WERI-Rb-1 (cell line): ENCODE measurements at regions not wholly inside any gene's neighbourhood (a gene's known extent, or its start where the extent isn't known, plus 50 kb on each side); places are given as distances from the start of the nearest gene placed in this dataset.

Source experiments
- DNase-seq: peaks from one replicate; pipeline ENCODE4 v3.0.0-alpha.2; 2020
- H3K27ac ChIP-seq: fragments of 250-450 bp; sonication (Bioruptor Pico); 2 replicates; pipeline ENCODE4 v1.5.1; 2020; ENCODE audit warnings: mild to moderate bottlenecking, moderate library complexity
- H3K27me3 ChIP-seq: fragments of 250-450 bp; sonication (Bioruptor Pico); 2 replicates; pipeline ENCODE4 v1.5.1; 2021; ENCODE audit warnings: mild to moderate bottlenecking, low read depth, moderate library complexity; ENCODE audit not compliant: insufficient read depth, severe bottlenecking
- H3K36me3 ChIP-seq: fragments of 250-450 bp; sonication (Bioruptor Pico); 2 replicates; pipeline ENCODE4 v1.5.1; 2020; ENCODE audit warnings: mild to moderate bottlenecking, moderate library complexity
- H3K4me3 ChIP-seq: 2 replicates; pipeline ENCODE4 v1.5.1; 2011; ENCODE audit warnings: low read depth, mild to moderate bottlenecking, control low read depth, low read length
- H3K9me3 ChIP-seq: fragments of 250-450 bp; sonication (Bioruptor Pico); 2 replicates; pipeline ENCODE4 v1.5.1; 2021; ENCODE audit warnings: mild to moderate bottlenecking, moderate library complexity; ENCODE audit not compliant: severe bottlenecking
- TF ChIP-seq, protein P1 (sequence below): IDR thresholded peaks from 2 replicates; pipeline ENCODE4 v1.5.1; 2011; ENCODE audit warnings: low read depth, mild to moderate bottlenecking, control low read depth, inconsistent platforms, low read length

DNA sequence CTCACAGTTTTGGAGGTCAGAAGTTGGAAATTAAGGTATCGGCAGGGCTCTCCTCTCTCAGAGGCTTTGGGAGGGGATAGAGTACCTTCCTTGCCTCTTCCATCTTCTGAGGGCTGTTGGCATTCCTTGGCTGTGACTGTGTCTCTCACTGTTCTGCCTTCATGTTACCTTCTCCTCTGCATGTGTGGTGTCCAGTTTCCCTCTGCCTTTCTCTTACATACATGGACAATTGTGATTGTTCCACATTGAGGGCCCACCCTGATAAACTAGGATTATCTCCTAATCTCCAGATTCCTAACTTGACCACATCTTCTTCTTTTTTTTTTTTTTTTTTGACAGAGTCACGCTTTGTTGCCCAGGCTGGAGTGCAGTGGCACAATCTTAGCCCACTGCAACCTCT lies 72.1 kb upstream of the SPACA1 start:
- H3K36me3 ChIP-seq = no peaks in the 10 kb centered on the region
- DNase-seq = no peak
- H3K27ac ChIP-seq = no peak overlapping the region
- no peaks in the 10 kb centered on the region for H3K27me3 ChIP-seq
- TF ChIP-seq, protein P1, sequence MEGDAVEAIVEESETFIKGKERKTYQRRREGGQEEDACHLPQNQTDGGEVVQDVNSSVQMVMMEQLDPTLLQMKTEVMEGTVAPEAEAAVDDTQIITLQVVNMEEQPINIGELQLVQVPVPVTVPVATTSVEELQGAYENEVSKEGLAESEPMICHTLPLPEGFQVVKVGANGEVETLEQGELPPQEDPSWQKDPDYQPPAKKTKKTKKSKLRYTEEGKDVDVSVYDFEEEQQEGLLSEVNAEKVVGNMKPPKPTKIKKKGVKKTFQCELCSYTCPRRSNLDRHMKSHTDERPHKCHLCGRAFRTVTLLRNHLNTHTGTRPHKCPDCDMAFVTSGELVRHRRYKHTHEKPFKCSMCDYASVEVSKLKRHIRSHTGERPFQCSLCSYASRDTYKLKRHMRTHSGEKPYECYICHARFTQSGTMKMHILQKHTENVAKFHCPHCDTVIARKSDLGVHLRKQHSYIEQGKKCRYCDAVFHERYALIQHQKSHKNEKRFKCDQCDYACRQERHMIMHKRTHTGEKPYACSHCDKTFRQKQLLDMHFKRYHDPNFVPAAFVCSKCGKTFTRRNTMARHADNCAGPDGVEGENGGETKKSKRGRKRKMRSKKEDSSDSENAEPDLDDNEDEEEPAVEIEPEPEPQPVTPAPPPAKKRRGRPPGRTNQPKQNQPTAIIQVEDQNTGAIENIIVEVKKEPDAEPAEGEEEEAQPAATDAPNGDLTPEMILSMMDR = no peak
- no peak overlapping the region for H3K4me3 ChIP-seq
- no peaks in the 10 kb centered on the region for H3K9me3 ChIP-seq

DNA sequence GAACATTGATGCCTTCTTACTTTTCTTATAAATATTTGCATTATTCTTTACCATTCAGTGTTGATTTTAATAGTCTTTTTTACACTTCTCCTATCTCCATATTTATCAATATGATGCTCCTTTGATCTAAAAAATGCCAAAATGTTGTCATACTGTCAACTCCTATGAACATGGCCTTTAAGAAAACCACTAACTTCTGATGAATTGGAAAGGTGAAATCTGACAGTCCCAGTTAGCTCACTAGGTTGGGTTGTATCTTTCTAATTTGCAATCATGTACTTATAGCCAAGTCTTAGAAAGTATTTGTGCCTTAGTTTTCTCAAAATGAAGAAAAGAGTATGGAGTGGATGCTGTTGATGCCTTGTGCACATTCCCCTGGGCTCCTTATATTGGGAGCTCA lies 75.4 kb upstream of the SPACA1 start:
- Histone ChIP-seq H3K36me3 (no peaks in the 10 kb centered on the region), H3K4me3 (no peak overlapping the region), H3K27ac (no peak overlapping the region), H3K27me3 (no peaks in the 10 kb centered on the region), H3K9me3 (no peaks in the 10 kb centered on the region)
- no peak for DNase-seq
- TF ChIP-seq, protein P1 = no peak

DNA sequence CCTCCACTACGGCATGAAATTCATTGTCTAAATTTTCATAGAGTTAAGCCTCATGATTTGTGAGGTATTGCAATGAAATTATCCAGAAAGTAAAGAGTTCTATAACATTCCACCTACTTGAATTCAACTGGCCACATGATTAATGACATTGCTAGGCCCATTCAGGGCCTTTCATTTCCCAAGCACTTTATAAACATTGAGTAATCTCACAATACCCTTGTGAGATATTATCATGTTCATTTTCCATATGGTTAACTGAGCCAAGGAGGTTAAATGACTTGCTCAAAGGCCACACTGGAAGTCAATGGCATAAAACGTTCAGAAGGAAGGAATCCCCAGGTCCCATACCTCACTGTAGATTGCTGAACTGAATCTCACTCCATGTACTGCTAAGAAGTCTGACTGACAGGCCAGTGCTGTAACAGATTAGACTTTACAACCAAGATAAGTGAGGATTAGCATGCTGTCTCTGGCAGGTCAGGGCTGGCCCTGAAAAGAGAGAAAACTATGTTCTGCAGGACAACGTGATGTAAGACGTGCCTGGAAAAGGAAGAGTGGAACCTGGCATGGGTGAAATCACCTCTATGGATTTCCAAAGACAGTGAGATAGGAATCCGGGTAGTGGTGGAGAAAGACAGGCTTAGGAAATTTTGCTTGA lies 75.9 kb upstream of the SPACA1 start:
- DNase-seq = peak; percentile 55
- Histone ChIP-seq H3K27ac (no peak overlapping the region), H3K4me3 (no peak overlapping the region), H3K9me3 (no peaks in the 10 kb centered on the region), H3K27me3 (no peaks in the 10 kb centered on the region), H3K36me3 (no peaks in the 10 kb centered on the region)
- TF ChIP-seq, protein P1 = no peak

DNA sequence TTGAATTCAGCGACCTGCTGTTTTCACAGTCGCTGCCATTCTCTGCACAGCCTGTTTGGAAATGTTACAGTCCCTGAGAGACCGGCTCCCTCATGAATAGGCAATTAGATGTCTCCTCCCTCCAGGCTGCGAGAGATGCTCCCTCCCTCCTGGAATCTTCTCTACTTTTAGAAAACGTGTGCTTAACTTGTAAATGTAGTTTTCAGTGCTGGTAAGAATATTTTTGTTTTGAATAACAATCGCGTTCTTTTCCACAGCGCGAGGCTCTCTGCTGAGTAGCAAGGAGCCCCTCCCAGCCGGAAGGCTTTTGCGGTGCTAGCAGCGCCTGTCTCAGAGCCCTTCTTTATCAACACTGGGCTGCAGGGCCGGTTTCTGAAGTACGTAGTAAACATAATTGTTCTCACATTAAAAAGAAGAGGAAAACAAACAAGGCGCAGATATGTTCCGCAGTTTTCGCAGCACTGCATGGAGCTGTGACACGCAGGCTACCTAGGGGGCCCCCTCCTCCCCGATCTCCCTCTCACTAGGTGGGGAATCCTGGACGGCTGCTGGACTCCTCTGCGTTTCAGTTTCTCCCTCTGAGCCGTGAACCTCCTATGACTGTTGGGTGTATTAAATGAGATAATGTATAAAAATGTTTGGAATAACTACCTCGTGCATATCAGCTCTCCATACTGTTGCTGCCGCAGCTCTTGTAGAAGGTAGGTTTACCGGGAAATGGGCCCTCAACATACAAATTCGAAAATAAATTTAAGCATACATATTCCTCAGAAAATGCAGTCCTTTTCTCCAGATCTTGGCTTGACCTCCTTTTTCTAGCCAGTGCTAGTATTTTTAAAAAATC lies 79.0 kb upstream of the SPACA1 start:
- DNase-seq = no peak

DNA sequence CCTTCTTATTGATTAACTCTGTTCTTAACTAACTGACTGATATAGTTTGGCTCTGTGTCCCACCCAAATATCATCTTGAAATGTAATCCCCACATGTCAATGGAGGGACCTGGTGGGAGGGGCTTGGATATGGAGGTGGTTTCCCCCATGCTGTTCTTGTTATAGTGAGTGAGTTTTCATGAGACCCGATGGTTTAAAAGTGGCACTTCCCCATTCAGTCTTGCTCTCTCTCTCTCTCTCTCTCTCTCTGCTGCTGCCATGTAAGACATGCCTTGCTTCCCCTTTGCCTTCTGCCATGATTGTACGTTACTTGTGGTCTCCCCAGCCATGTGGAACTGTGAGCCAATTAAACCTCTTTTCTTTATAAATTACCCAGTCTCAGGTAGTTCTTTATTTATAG lies 81.8 kb upstream of the SPACA1 start:
- no peak for DNase-seq
- Histone ChIP-seq H3K4me3 (no peak overlapping the region), H3K27ac (no peak overlapping the region), H3K9me3 (peaks cover 3% of the 10 kb centered on the region), H3K36me3 (no peaks in the 10 kb centered on the region), H3K27me3 (no peaks in the 10 kb centered on the region)
- TF ChIP-seq, protein P1 = no peak

More for the DNA sequence above, 79.0 kb upstream of the SPACA1 start:
- H3K4me3 ChIP-seq = no peak overlapping the region
- H3K27ac ChIP-seq = no peak overlapping the region
- peaks cover 3% of the 10 kb centered on the region for H3K9me3 ChIP-seq
- no peaks in the 10 kb centered on the region for H3K36me3 ChIP-seq
- TF ChIP-seq, protein P1 = no peak
- H3K27me3 ChIP-seq = no peaks in the 10 kb centered on the region
